ENCODE measurements at regions not wholly inside any gene's neighbourhood (a gene's known extent, or its start where the extent isn't known, plus 50 kb on each side); places are given as distances from the start of the nearest gene placed in this dataset.

- no peak for TF ChIP-seq NFIC (IDR thresholded peaks at IDR 0.05)
- TF ChIP-seq CEBPB (IDR thresholded peaks at IDR 0.05), result no peak
- no peak for TF ChIP-seq EGR1 (IDR thresholded peaks at IDR 0.05)
- no peak for TF ChIP-seq TEAD4 (IDR thresholded peaks at IDR 0.05)
- TF ChIP-seq ZBTB7A (IDR thresholded peaks at IDR 0.05; ENCODE audit: low read depth), result no peak
- TF ChIP-seq YY1 (IDR thresholded peaks at IDR 0.05; ENCODE audit: low read depth), result no peak
Observed at GRCh38 chr7:13603016-13603415, 386.4 kb downstream of the ETV1 start.

- TF ChIP-seq ZBTB7A (IDR thresholded peaks at IDR 0.05; ENCODE audit: low read depth) (no peak), FOXM1 (IDR thresholded peaks at IDR 0.05; ENCODE audit: borderline replicate concordance, low read depth) (no peak)
Observed at GRCh38 chr7:13603661-13604060, 385.8 kb downstream of the ETV1 start.

DNA sequence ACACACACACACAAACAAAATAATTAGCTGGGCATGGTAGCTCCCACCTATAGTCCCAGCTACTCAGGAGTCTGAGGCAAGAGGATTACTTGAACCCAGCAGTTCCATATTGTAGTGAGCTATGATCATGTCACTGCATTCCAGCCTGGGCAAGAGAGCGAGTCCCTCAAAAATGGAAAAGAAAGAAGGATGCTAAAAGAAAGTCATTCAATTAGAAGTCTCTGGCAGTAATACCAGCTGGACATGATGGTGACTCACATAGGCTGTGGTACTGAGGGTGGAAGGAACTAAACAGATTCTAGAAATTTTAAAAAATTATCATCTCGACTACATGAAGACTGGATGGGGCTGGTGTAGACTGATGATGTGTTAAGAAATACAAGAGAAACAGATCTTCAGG lies 385.3 kb downstream of the ETV1 start:
- TF ChIP-seq NFIC (IDR thresholded peaks at IDR 0.05), result no peak
- TF ChIP-seq TEAD4 (IDR thresholded peaks at IDR 0.05), result no peak
- TF ChIP-seq CREB1 (IDR thresholded peaks at IDR 0.05; ENCODE audit: low read depth), result no peak
- TF ChIP-seq ZBTB7A (IDR thresholded peaks at IDR 0.05; ENCODE audit: low read depth), result no peak
- TF ChIP-seq, protein P1, sequence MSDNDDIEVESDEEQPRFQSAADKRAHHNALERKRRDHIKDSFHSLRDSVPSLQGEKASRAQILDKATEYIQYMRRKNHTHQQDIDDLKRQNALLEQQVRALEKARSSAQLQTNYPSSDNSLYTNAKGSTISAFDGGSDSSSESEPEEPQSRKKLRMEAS (IDR thresholded peaks at IDR 0.05), result no peak
- TF ChIP-seq REST (IDR thresholded peaks at IDR 0.05; ENCODE audit: low read depth), result no peak
- no peak for TF ChIP-seq YY1 (IDR thresholded peaks at IDR 0.05; ENCODE audit: low read depth)

- TF ChIP-seq EGR1 (IDR thresholded peaks at IDR 0.05), result no peak
- TF ChIP-seq CREB1 (IDR thresholded peaks at IDR 0.05; ENCODE audit: low read depth), result no peak
- TF ChIP-seq, protein P1 (IDR thresholded peaks at IDR 0.05), result no peak
- TF ChIP-seq TAF1 (IDR thresholded peaks at IDR 0.05; ENCODE audit: low read depth), result no peak
- TF ChIP-seq RAD21 (IDR thresholded peaks at IDR 0.05; ENCODE audit: low read depth), result no peak
- no peak for TF ChIP-seq TCF12 (IDR thresholded peaks at IDR 0.05; ENCODE audit: low read depth)
- no peak for TF ChIP-seq USF1 (IDR thresholded peaks at IDR 0.05)
- TF ChIP-seq YY1 (IDR thresholded peaks at IDR 0.05; ENCODE audit: low read depth), result no peak
- TF ChIP-seq CEBPB (IDR thresholded peaks at IDR 0.05), result no peak
- no peak for TF ChIP-seq NFIC (IDR thresholded peaks at IDR 0.05)
- TF ChIP-seq FOXM1 (IDR thresholded peaks at IDR 0.05; ENCODE audit: borderline replicate concordance, low read depth), result no peak
- TF ChIP-seq REST (IDR thresholded peaks at IDR 0.05; ENCODE audit: low read depth), result no peak
- no peak for TF ChIP-seq EP300 (IDR thresholded peaks at IDR 0.05; ENCODE audit: borderline replicate concordance)
- TF ChIP-seq TEAD4 (IDR thresholded peaks at IDR 0.05), result no peak
- TF ChIP-seq ZBTB7A (IDR thresholded peaks at IDR 0.05; ENCODE audit: low read depth), result no peak
Observed at GRCh38 chr7:13610372-13610771, 379.1 kb downstream of the ETV1 start.

DNA sequence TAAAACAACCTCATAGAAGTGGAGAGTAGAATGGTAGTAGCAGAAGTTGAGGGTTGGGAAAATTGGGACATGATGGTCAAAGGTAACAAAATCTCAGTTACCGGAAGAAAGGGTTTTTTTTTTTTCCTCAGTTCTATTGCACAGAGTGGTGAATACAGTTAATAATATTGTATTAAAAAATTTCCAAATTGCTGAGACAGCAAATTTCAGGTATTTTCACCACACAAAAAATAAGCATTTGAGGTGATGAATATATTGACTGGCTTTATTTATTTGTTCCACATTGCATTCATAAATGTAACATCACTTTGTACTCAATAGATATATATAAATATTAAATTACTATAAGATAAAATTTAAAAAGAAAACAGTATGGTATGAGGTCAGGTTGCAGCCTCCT lies 373.8 kb downstream of the ETV1 start:
- TF ChIP-seq CREB1 (IDR thresholded peaks at IDR 0.05; ENCODE audit: low read depth) (no peak), YY1 (IDR thresholded peaks at IDR 0.05; ENCODE audit: low read depth) (no peak), TAF1 (IDR thresholded peaks at IDR 0.05; ENCODE audit: low read depth) (no peak), REST (IDR thresholded peaks at IDR 0.05; ENCODE audit: low read depth) (no peak), EGR1 (IDR thresholded peaks at IDR 0.05) (no peak), NFIC (IDR thresholded peaks at IDR 0.05) (no peak), TEAD4 (IDR thresholded peaks at IDR 0.05) (no peak), USF1 (IDR thresholded peaks at IDR 0.05) (no peak), CEBPB (IDR thresholded peaks at IDR 0.05) (no peak), TCF12 (IDR thresholded peaks at IDR 0.05; ENCODE audit: low read depth) (no peak), ZBTB7A (IDR thresholded peaks at IDR 0.05; ENCODE audit: low read depth) (no peak), EP300 (IDR thresholded peaks at IDR 0.05; ENCODE audit: borderline replicate concordance) (no peak), FOXM1 (IDR thresholded peaks at IDR 0.05; ENCODE audit: borderline replicate concordance, low read depth) (no peak), RAD21 (IDR thresholded peaks at IDR 0.05; ENCODE audit: low read depth) (no peak)
- TF ChIP-seq, protein P1 (IDR thresholded peaks at IDR 0.05), result no peak
